Cardiac muscle cell (in vitro differentiated cells and primary cell): ENCODE measurements at regions not wholly inside any gene's neighbourhood (a gene's known extent, or its start where the extent isn't known, plus 50 kb on each side); places are given as distances from the start of the nearest gene placed in this dataset.

Experiments used
- DNase-seq, 2 donors: peaks; one replicate each; pipeline versions ENCODE4 v3.0.0 to v3.0.0-alpha.2; 2010 to 2017; ENCODE audit warnings: low read depth in 1 of 2, low spot score in 1 of 2
- H3K27ac ChIP-seq: fragments of 200-600 bp; sonication (generic); 2 replicates; pipeline ENCODE4 v1.5.1; 2016
- H3K27me3 ChIP-seq: fragments of 200-600 bp; sonication (generic); 2 replicates; pipeline ENCODE4 v1.6.0; 2016; ENCODE audit warnings: control low read depth
- H3K36me3 ChIP-seq: fragments of 200-600 bp; sonication (generic); 2 replicates; pipeline ENCODE4 v1.5.1; 2016; ENCODE audit warnings: control low read depth
- H3K4me1 ChIP-seq: fragments of 200-600 bp; sonication (generic); 2 replicates; pipeline ENCODE4 v1.8.1; 2017; ENCODE audit warnings: low read depth, mild to moderate bottlenecking, mixed run types
- H3K4me3 ChIP-seq: fragments of 200-600 bp; sonication (generic); 2 replicates; pipeline ENCODE4 v1.5.1; 2016; ENCODE audit warnings: mild to moderate bottlenecking
- H3K9me3 ChIP-seq: fragments of 200-600 bp; sonication (generic); 2 replicates; pipeline ENCODE4 v1.5.1; 2017; ENCODE audit warnings: low read depth, mild to moderate bottlenecking, control low read depth
- TF ChIP-seq, protein P1 (sequence below): IDR thresholded peaks from 2 replicates; pipeline ENCODE4 v1.5.1; 2012; ENCODE audit warnings: low read depth, mild to moderate bottlenecking, low read length

DNA sequence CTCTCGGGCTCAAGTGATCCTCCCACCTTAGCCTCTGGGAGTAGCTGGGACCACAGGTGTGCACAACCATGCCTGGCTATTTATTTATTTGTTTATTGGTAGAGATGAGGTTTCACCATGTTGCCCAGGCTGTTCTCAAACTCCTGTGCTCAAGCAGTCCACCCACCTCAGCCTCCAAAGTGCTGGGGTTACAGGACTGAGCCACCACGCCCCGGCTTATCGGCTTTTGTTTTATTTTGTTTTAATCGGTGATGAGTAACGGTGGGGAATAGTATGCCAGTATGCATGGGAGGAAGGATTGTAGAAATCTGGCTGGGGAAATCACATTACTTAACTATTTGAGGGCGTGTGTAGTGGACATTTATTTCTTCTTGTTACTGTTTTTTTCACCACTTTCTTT, 451.0 kb upstream of the GOLIM4 start:
- TF ChIP-seq, protein P1, sequence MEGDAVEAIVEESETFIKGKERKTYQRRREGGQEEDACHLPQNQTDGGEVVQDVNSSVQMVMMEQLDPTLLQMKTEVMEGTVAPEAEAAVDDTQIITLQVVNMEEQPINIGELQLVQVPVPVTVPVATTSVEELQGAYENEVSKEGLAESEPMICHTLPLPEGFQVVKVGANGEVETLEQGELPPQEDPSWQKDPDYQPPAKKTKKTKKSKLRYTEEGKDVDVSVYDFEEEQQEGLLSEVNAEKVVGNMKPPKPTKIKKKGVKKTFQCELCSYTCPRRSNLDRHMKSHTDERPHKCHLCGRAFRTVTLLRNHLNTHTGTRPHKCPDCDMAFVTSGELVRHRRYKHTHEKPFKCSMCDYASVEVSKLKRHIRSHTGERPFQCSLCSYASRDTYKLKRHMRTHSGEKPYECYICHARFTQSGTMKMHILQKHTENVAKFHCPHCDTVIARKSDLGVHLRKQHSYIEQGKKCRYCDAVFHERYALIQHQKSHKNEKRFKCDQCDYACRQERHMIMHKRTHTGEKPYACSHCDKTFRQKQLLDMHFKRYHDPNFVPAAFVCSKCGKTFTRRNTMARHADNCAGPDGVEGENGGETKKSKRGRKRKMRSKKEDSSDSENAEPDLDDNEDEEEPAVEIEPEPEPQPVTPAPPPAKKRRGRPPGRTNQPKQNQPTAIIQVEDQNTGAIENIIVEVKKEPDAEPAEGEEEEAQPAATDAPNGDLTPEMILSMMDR: no peak

DNA sequence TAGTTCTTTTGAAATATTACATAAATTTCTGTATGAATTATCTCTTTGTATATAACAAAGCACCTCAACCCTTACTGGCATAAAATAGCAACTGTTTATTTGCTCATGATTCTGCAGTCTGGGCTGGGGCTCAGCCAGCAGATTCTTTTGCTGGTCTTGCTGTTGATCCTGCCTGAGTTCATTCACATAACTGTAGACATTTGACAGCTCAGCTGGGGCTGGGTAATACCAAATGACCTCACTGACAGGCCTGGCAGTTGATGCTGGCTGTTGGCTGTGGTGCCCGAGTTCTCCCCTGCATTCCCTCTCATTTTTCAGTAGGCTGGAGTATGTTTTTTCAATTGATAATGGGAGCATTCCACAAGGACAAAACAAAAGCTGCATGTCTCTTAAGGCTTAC, 449.9 kb upstream of the GOLIM4 start:
- Histone ChIP-seq H3K9me3 (no peaks in the 10 kb centered on the region), H3K27me3 (no peaks in the 10 kb centered on the region), H3K27ac (peak overlapping the region; percentile 78), H3K36me3 (no peaks in the 10 kb centered on the region), H3K4me3 (no peak overlapping the region), H3K4me1 (peaks cover 28% of the 10 kb centered on the region)
- TF ChIP-seq, protein P1: no peak
- DNase-seq: peak; percentile 11 to 77

More for the DNA sequence above, 451.0 kb upstream of the GOLIM4 start:
- DNase-seq: no peak
- Histone ChIP-seq H3K9me3 (no peaks in the 10 kb centered on the region), H3K36me3 (no peaks in the 10 kb centered on the region), H3K27me3 (no peaks in the 10 kb centered on the region), H3K4me3 (no peak overlapping the region), H3K27ac (no peak overlapping the region), H3K4me1 (peaks cover 28% of the 10 kb centered on the region)

DNA sequence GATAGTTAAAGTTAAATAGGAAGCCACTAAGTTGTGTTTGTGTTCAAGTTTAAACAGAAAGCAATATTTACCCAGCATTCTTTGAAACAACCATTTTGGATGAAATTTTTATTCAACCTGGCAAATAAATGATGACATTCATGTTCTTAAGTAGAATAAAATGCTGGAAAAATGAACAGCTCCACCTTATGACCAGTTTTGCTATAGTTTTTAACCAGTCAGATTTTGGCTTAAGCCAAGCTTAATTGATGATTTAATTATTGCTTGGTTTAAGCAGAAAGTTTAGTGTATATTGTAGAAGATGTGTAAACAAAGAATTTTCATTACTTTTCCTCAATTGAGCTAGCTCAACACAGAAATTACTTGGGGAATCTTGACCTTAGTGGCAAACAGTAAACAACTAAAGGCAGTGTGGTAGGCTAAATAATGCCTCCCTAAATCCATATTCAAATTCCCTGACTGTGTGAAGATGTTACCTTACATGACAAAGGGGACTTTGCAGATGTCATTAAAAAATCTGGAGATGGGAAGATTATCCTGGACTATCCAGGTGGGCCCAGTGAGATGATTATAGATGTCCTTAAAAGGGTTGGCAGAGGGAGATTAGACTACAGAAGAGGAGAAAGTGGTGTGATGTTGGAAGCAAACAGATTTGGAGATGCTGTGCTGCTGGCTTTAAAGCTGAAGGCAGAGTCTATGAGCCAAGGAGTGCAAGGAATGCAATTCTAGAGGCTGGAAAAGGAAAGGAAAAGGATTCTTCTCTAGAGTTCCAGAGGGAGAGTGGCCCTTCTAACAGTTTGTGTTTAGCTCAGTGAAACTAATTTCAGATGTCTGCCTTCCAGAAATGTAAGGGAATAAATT, 448.6 kb upstream of the GOLIM4 start:
- no peak overlapping the region for H3K4me3 ChIP-seq
- TF ChIP-seq, protein P1: no peak
- no peaks in the 10 kb centered on the region for H3K36me3 ChIP-seq
- no peaks in the 10 kb centered on the region for H3K9me3 ChIP-seq
- H3K27me3 ChIP-seq: no peaks in the 10 kb centered on the region
- H3K4me1 ChIP-seq: peaks cover 28% of the 10 kb centered on the region
- DNase-seq: peak in 1 of 2 donors; percentile 1
- peak overlapping the region; percentile 78 for H3K27ac ChIP-seq

DNA sequence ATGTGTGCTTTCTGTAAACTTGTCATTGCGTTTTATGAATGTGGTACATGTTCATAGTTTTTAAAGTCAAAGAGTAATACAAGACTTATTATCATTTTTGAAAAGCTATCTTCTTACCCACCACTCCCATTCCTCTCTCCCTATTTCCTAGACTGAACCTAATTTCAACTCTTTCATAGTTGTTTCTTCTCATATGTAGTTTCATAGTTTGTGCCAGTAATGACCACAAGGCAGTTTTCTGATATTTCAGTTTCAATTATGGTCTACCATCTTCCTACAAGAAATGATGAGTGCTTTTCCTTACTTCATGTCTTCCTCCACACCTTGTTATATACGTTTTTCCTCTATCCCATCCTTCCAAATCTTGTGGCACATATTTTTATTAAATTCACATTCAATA, 445.0 kb upstream of the GOLIM4 start:
- TF ChIP-seq, protein P1: no peak
- no peaks in the 10 kb centered on the region for H3K9me3 ChIP-seq
- DNase-seq: no peak
- H3K27me3 ChIP-seq: no peaks in the 10 kb centered on the region
- H3K36me3 ChIP-seq: no peaks in the 10 kb centered on the region
- peaks cover 14% of the 10 kb centered on the region for H3K4me1 ChIP-seq
- H3K4me3 ChIP-seq: no peak overlapping the region
- no peak overlapping the region for H3K27ac ChIP-seq

DNA sequence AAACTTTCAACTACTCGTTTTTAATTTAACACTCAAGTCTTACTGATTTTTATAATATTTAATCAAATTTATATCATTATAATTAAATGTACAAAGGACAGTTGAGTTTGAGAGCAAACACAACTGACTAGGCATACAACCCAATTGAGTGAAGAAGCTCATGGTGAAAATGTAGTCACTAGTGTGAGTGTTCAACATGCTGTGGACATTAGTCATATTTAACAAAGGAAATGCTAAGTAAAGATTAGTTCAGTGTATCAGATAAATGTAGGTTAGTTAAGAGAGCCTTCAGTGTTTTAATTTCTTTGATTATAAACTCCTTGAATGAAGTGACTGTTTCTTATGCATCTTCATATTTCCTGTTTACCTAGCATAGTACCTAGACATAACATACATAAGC, 444.2 kb upstream of the GOLIM4 start:
- H3K4me1 ChIP-seq: peaks cover 8% of the 10 kb centered on the region
- no peak for DNase-seq
- TF ChIP-seq, protein P1: no peak

More for the DNA sequence above, 444.2 kb upstream of the GOLIM4 start:
- H3K27me3 ChIP-seq: no peaks in the 10 kb centered on the region
- H3K4me3 ChIP-seq: no peak overlapping the region
- H3K9me3 ChIP-seq: no peaks in the 10 kb centered on the region
- H3K36me3 ChIP-seq: no peaks in the 10 kb centered on the region
- H3K27ac ChIP-seq: no peak overlapping the region
